Fibroblast of gingiva (primary cell): ENCODE measurements at regions not wholly inside any gene's neighbourhood (a gene's known extent, or its start where the extent isn't known, plus 50 kb on each side); places are given as distances from the start of the nearest gene placed in this dataset.
A peak's percentile ranks its signal among the peaks of the same experiment; 100 is the strongest.
"Not testable (repeated sequence)": the region's sequence is repeated elsewhere in the genome, so short reads cannot be mapped to it uniquely, and the experiment has no call there.

Experiments used
- DNase-seq: peaks from one replicate; pipeline ENCODE4 v3.0.0-alpha.2; 2011; ENCODE audit warnings: low read depth

DNA sequence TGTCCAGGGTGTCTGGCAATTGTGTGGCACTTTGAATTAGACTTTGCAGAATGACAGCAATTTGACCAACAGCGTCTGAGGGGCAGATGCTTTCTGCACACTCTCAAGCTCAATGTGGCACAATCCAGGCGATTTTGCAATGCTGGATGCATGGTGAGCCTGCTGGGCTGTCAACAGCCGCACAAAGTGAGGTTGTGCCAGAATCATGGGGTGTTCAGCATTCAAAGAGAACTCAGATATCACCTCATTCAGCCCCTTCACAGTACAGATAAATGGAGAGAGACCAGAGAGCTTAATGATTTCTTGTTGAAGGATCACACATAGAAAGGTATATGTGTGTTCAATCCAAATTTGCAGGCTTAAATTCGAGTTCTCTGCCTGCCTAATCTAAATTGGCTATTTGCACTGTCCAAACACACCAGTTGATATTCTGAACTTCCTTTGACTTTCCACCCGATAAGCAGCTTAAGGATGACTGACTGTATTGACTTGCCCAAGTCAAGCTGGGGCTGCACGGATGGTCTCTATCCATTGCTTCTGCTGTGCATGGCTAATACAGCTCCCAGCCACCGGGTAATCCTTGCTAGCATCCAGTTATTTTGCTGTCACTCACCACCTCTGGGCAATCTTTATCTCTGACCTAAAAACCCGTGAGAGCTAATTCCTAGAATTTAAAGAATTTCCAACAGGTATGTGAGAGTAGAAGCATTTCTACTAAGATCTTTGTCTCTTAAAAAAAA, 157.9 kb upstream of the TAS2R1 start:
- DNase-seq = peak; percentile 20

DNA sequence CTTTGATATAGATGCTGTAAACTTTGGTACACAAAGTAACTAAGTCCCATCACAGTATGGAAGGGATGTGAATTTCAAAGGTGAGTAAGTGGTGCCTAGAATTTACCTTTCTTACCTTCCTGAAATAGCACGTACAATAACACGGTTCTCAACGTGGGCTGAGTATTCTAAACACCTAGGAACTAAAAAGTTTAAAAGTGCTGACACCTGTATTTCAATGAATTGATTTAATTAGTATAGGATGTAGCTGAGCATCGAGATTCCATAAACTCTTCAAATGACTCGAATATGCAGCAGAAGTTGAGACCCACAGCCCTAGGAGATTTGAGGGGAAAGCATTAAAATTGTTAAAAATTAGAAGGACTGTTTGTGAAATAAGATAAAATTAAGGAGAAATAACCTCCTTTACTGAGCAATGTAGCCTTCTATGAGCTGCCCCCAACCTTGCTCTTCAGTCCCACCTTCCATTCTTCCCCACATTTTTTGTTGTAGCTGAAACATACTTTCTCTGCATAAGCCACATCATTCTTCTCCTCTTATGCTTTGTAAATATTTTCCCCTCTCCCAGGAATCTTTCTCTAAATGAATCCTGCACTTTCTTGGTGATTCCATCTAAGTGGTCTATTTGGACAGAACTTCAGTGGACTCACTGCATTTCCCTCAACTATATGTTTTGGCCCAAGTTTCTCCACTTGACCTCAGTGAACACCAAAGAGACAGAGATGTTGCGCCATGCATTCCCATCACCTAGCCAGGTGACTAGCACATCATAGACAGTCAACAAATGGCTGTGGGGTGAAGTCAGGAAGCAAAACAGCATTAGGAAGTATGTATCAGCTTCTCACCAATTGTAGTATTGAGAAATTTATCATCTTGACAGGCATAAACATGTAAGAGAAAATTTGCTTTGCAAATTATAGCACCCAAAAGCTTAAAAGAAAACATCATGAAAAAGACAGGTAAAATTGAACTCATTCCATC, 156.5 kb upstream of the TAS2R1 start:
- DNase-seq = no peak

DNA sequence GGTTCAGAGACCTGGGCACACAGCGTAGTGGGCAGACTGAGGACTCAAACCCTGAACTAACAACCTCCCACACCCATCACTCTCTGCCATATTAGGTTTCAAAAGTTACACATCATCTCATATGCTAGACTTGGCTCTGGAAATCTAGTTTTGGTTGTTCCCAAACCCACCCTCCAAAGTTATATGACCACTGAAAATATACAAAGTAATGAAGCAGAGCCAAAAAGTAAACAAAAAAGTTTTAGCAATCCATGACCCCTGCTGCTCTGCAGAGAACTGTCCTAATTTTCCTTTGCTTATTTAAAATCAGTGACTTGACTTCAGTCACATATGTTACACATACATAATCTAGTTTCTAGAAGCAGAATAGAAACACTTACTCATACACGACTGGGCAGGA, 155.6 kb upstream of the TAS2R1 start:
- peak; percentile 27 for DNase-seq

DNA sequence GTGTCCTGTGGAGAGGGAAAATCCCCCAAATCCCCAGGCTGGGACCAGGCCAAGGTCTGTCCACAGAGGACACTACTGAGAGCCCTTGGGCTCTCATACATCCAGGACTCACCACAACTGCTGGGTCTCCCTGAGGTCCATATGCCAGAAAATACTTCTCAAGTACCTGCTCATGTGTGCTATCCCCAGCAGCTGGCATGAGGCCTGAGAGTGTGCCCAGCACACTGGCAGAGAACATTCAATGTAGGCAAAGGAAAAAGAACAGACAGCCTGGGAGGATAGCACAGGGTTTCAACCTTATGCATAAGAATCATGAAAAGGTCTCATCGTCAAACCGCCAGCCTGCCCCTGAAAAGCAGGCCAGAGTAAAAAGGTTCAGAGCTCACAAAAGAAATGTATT, 154.1 kb upstream of the TAS2R1 start:
- no peak for DNase-seq

DNA sequence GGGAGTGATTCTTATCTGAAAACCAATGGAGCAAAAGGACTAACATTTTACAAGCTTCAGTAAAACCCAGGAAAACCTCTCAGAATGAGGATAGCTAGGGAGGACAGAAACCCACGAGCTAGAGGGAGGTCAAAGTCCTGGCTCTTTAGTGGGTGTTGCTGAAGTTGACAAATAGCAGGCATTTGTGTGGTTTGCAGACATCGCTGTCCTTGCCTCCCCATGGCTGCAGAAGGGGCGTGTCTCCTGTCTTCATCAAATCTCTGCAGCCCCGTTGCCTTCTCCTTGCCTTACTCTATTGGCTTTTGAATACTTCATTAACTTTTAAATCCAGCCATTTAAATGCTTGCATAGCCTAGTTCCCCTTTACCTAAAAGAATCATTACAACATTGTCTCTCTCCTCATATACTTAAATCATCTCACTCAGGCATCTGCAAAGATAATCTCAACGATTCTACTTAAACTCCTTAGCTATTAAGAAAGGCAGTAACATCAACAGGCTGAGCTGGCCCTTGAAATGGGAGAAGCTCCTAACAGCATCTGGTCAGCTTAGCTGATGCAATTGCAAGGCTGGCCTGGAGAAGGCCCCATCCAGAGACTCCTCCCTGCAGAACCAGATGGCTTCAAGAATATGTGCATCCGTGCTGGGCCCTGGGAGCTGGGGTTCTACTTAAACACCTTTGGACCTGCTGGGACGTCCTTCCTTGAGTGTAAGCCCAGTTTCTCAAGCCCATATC, 152.8 kb upstream of the TAS2R1 start:
- peak; percentile 81 for DNase-seq

DNA sequence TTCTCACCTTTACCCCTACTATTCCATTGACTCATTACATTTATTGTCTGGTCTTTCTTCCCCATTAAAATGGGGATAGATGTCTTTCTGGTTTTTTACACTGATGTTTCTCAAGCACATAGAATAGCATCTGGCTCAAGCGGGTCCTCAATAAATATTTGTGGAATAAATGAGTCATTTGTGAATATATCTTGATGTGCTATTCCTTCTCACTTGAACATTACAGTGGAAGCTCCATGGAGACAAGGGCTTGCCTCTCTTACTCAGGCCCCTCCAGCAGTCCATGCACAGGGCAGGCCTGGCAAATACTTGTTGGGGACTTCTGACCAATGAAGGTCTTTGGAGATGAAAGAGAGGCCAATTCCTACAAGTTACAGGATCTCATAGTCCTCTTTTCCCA, 151.7 kb upstream of the TAS2R1 start:
- DNase-seq = peak; percentile 46

- peak; percentile 36 for DNase-seq
Measured at GRCh38 chr5:9781275-9781674, 151.1 kb upstream of the TAS2R1 start.

DNA sequence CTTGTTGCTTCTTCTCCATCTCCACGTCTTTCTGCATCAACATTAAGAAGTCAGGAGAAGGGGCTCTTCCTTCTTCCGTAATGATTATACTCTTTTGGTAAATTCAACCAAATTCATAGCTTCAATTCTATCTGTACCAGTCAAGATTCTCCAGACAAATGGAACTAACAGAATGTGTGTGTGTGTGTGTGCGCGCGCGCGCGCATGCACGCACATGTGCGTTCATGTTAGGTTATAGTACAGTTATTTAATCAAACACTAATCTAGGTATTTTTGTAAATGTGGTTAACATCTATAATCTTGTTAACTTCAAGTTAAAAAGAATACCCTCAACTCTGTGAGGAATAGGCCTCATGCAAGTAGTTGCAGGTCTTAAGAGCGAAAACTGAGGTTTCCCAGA, 150.3 kb upstream of the TAS2R1 start:
- no peak for DNase-seq

GRCh38 chr5:9776525-9776924, 146.4 kb upstream of the TAS2R1 start:
- DNase-seq = no peak

GRCh38 chr5:9775339-9775738, 145.2 kb upstream of the TAS2R1 start:
- peak; percentile 7 for DNase-seq

- DNase-seq = peak; percentile 54
Measured at GRCh38 chr5:9774472-9775079, 144.4 kb upstream of the TAS2R1 start.

DNA sequence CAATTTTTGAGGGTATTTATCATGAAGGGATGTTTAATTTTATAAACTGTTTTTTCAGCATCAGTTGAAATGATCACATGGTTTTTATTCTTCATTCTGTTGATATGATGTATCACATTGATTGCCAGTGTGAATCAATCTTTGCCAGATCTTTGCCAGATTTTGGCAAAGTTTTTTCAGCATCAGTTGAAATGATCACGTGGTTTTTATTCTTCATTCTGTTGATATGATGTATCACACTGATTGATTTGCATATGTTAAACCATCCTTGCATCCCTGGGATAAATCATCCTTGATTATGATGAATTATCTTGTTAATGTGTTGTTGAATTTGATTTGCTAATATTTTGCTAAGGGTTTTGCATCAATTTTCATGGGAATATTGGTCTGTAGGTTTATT, 140.9 kb upstream of the TAS2R1 start:
- DNase-seq = no peak

- DNase-seq = no peak
Measured at GRCh38 chr5:9766581-9766980, 136.4 kb upstream of the TAS2R1 start.

DNA sequence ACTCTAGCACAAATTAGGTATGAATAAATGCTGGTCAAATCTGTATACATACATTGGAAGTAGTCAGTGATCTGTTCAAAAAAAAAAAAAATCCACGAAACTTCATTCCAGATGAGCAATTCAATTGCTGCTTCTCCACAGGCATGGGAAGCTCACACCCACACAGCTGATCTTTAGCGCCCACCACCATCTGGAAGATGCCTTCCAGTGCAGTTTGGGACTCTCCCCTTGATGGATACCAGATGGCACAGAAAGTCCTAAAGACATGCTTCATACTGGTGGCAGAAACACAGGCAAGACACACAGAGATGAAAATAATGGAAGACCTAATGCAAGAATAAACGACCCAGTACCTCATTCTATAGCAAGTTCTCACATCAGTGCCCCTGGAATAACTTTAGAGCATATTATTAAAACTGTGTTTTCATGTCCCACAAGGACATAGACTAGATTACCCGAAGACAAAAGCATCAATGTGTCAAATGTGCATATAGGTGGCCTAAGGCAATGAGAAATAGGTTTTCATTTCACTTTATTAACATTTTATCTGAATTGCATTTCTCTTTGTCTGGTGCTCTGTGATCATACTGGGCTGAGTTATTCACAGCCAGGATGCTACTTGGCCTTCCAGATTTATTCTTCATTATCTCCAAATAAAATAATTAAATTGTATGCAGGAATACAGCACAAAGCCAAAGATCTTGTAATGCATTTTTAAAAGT, 135.4 kb upstream of the TAS2R1 start:
- peak; percentile 18 for DNase-seq

DNA sequence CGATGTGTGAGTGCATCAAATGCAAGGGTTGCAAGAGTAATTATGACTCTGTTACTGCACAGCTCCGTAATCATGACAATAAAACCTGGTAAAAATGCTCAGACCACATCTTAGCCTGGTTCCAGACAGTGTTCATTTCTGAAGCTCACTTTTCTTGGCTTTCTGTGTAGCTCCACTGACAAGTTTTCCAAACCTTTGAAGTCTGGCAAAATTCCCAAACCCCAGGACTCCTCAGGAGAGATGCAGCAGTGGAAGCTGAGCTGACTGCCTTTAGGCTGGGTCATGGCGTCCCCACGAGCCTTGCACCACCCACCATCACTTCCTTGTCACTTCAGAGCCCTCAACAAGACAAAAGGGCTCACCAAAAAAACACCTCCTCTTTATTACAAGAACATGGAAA, 131.6 kb upstream of the TAS2R1 start:
- DNase-seq = no peak

DNA sequence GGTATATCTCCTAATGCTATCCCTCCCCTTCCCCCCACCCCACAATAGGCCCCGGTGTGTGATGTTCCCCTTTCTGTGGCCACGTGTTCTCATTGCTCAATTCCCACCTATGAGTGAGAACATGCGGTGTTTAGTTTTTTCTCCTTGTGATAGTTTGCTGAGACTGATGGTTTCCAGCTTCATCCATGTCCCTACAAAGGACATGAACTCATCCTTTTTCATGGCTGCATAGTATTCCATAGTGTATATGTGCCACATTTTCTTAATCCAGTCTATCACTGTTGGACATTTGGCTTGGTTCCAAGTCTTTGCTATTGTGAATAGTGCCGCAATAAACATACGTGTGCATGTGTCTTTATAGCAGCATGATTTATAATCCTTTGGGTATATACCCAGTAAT, 122.5 kb upstream of the TAS2R1 start:
- DNase-seq = not testable (repeated sequence)

- DNase-seq = no peak
Measured at GRCh38 chr5:9743507-9743906, 113.4 kb upstream of the TAS2R1 start.

DNA sequence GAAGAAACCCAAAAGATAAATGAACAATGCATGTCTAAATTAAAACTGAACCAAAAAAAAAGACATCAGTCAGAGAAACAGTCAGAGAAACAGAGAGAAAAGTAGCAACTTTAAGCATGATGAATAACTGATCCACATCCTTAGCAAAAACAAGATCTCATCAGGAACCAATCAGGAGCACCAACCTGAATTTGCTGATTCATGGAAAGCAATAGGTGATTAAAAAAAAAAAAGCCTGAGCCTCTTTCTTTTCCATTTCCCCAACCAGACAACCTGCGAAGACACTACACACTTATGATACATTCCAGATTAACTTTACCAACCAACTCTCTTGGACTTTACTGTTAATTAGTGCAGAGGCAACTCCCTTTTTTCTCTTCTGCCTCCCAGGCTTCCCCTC, 112.7 kb upstream of the TAS2R1 start:
- no peak for DNase-seq

- no peak for DNase-seq
Measured at GRCh38 chr5:9739135-9739534, 109.0 kb upstream of the TAS2R1 start.

GRCh38 chr5:9737265-9737664, 107.1 kb upstream of the TAS2R1 start:
- no peak for DNase-seq

GRCh38 chr5:9733486-9733885, 103.3 kb upstream of the TAS2R1 start:
- no peak for DNase-seq
